IgD-negative memory B cell (primary cell): ENCODE measurements at regions not wholly inside any gene's neighbourhood (a gene's known extent, or its start where the extent isn't known, plus 50 kb on each side); places are given as distances from the start of the nearest gene placed in this dataset.
A peak's percentile ranks its signal among the peaks of the same experiment; 100 is the strongest.

ENCODE experiments used
- H3K27ac Mint-ChIP-seq, 3 donors: one replicate each; pipeline ENCODE4 v1.8.0; 2020 to 2022; ENCODE audit warnings: mild to moderate bottlenecking in 3 of 3, mixed read lengths in 3 of 3, moderate library complexity in 1 of 3
- H3K27me3 Mint-ChIP-seq: one replicate; pipeline ENCODE4 v1.8.0; 2021; ENCODE audit warnings: mixed read lengths
- H3K36me3 Mint-ChIP-seq: one replicate; pipeline ENCODE4 v1.8.0; 2020; ENCODE audit warnings: mild to moderate bottlenecking, mixed read lengths
- H3K4me1 Mint-ChIP-seq, 3 donors: one replicate each; pipeline ENCODE4 v1.8.0; 2020 to 2022; ENCODE audit warnings: mixed read lengths in 3 of 3, mild to moderate bottlenecking in 1 of 3
- H3K4me3 Mint-ChIP-seq, 4 donors: one replicate each; pipeline ENCODE4 v1.8.0; 2020 to 2022; ENCODE audit warnings: mild to moderate bottlenecking in 4 of 4, mixed read lengths in 4 of 4, moderate library complexity in 3 of 4
- H3K9me3 Mint-ChIP-seq, 3 donors: one replicate each; pipeline ENCODE4 v1.8.0; 2020 to 2021; ENCODE audit warnings: mixed read lengths in 3 of 3, mild to moderate bottlenecking in 1 of 3

GRCh38 chr1:5244631-5245285 lies 590.3 kb downstream of the AJAP1 start:
- no peaks in the 10 kb centered on the region for H3K36me3 Mint-ChIP-seq
- peaks cover 0 to 2% (median 0%) of the 10 kb centered on the region in 3 donors for H3K4me1 Mint-ChIP-seq
- peaks cover 1 to 11% (median 3%) of the 10 kb centered on the region in 3 donors for H3K9me3 Mint-ChIP-seq
- H3K27me3 Mint-ChIP-seq, result no peaks in the 10 kb centered on the region
- H3K27ac Mint-ChIP-seq, result no peak overlapping the region
- no peak overlapping the region for H3K4me3 Mint-ChIP-seq

- peaks cover 0 to 3% (median 0%) of the 10 kb centered on the region in 3 donors for H3K4me1 Mint-ChIP-seq
- H3K36me3 Mint-ChIP-seq, result no peaks in the 10 kb centered on the region
- peaks cover 5 to 10% (median 6%) of the 10 kb centered on the region in 3 donors for H3K9me3 Mint-ChIP-seq
- no peak overlapping the region for H3K4me3 Mint-ChIP-seq
- no peak overlapping the region for H3K27ac Mint-ChIP-seq
- no peaks in the 10 kb centered on the region for H3K27me3 Mint-ChIP-seq
Measured at GRCh38 chr1:5242850-5243249, 588.4 kb downstream of the AJAP1 start.

- Mint-ChIP-seq H3K36me3 (no peaks in the 10 kb centered on the region), H3K27me3 (no peaks in the 10 kb centered on the region), H3K4me3 (no peak overlapping the region)
Measured at GRCh38 chr1:5239911-5240310, 585.5 kb downstream of the AJAP1 start.

GRCh38 chr1:5238351-5239130 lies 584.1 kb downstream of the AJAP1 start:
- Mint-ChIP-seq H3K4me1 (peaks cover 0 to 2% (median 0%) of the 10 kb centered on the region in 3 donors), H3K27me3 (no peaks in the 10 kb centered on the region), H3K4me3 (no peak overlapping the region), H3K27ac (no peak overlapping the region), H3K36me3 (peaks cover 2% of the 10 kb centered on the region), H3K9me3 (peaks cover 3 to 10% (median 5%) of the 10 kb centered on the region in 3 donors)

More at GRCh38 chr1:5239911-5240310, 585.5 kb downstream of the AJAP1 start:
- Mint-ChIP-seq H3K9me3 (peaks cover 2 to 5% (median 3%) of the 10 kb centered on the region in 3 donors), H3K27ac (no peak overlapping the region), H3K4me1 (peaks cover 0 to 2% (median 0%) of the 10 kb centered on the region in 3 donors)

DNA sequence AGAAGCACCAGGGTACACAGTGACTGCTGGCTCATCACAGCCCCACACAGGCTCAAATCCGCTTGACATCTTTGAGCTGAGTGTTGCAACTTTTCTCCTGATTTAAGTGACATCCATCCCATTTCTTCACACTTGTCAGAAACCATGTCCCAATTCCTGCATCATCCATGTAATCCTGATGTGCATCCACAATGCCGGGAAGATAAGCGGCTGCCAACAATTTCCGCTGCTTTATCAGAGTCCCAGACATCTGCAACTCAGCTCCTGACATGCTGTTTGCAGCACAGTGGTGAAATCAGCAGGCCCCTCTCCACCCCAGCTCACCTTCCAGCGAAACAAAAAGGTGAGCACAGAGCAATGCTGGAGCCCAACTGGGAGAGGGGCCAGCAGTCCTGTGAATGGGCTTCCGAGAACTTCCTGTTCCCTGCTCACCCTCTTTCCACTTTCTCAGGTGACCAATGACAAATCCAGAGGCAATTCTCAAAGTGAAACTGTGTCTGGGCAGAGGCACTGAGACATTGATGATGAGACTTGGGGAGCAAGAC lies 581.0 kb downstream of the AJAP1 start:
- no peak overlapping the region for H3K4me3 Mint-ChIP-seq
- no peak overlapping the region for H3K27ac Mint-ChIP-seq
- peaks cover 8 to 16% (median 12%) of the 10 kb centered on the region in 3 donors for H3K9me3 Mint-ChIP-seq
- peaks cover 0 to 2% (median 0%) of the 10 kb centered on the region in 3 donors for H3K4me1 Mint-ChIP-seq
- H3K36me3 Mint-ChIP-seq, result peaks cover 2% of the 10 kb centered on the region
- H3K27me3 Mint-ChIP-seq, result no peaks in the 10 kb centered on the region

DNA sequence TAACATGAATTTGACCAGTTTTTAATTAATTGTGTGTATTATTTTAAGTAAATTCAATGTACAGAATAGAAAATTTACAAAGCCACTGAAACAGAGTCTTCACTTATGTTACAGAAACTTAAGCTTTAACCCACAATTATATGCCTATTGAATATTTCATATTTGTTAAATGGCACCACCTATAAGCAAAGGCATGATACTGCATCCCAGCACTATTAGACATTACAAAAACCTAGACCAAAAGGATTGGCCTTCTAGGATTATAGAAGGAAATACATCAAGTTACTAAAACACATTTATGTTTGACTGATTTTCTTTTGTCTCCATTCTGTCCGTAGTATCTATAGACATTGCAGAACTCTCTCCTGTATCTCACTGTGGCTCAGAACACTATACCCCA lies 578.1 kb downstream of the AJAP1 start:
- H3K27me3 Mint-ChIP-seq, result no peaks in the 10 kb centered on the region
- no peak overlapping the region for H3K27ac Mint-ChIP-seq
- peaks cover 2% of the 10 kb centered on the region for H3K36me3 Mint-ChIP-seq
- H3K9me3 Mint-ChIP-seq, result peaks cover 9 to 13% (median 9%) of the 10 kb centered on the region in 3 donors
- peaks cover 0 to 2% (median 0%) of the 10 kb centered on the region in 3 donors for H3K4me1 Mint-ChIP-seq
- H3K4me3 Mint-ChIP-seq, result no peak overlapping the region

GRCh38 chr1:5231541-5232315 lies 577.3 kb downstream of the AJAP1 start:
- Mint-ChIP-seq H3K36me3 (peaks cover 2% of the 10 kb centered on the region), H3K27me3 (no peaks in the 10 kb centered on the region), H3K9me3 (peaks cover 9 to 13% (median 9%) of the 10 kb centered on the region in 3 donors), H3K4me1 (peaks cover 0 to 2% (median 0%) of the 10 kb centered on the region in 3 donors), H3K4me3 (no peak overlapping the region), H3K27ac (no peak overlapping the region)

DNA sequence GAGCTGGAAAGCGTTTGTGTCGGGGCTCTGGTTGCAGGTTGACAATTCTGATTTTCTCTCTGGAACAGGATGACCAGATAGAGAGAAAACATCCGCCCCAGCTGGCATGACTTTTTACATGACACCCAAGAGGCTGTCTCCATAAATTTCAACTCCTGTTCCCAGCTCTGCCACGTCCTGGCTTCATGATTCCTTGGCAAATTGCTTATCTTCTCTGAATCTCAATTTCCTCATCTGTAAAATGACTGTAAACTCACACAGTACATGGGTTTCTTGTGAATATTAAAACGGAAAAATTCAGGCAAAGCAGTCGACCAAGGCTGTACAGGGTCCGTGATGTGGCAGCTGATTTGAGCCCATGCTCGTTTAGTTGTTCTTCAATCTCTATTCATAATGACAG lies 572.7 kb downstream of the AJAP1 start:
- Mint-ChIP-seq H3K36me3 (no peaks in the 10 kb centered on the region), H3K27me3 (peaks cover 3% of the 10 kb centered on the region), H3K4me1 (peaks cover 0 to 2% (median 0%) of the 10 kb centered on the region in 3 donors), H3K9me3 (peaks cover 0 to 6% (median 3%) of the 10 kb centered on the region in 3 donors), H3K27ac (no peak overlapping the region), H3K4me3 (no peak overlapping the region)

GRCh38 chr1:5225707-5226704 lies 571.6 kb downstream of the AJAP1 start:
- H3K4me1 Mint-ChIP-seq, result peaks cover 0 to 2% (median 0%) of the 10 kb centered on the region in 3 donors
- peaks cover 0 to 6% (median 3%) of the 10 kb centered on the region in 3 donors for H3K9me3 Mint-ChIP-seq
- H3K27ac Mint-ChIP-seq, result no peak overlapping the region
- peaks cover 3% of the 10 kb centered on the region for H3K27me3 Mint-ChIP-seq
- no peaks in the 10 kb centered on the region for H3K36me3 Mint-ChIP-seq
- no peak overlapping the region for H3K4me3 Mint-ChIP-seq

DNA sequence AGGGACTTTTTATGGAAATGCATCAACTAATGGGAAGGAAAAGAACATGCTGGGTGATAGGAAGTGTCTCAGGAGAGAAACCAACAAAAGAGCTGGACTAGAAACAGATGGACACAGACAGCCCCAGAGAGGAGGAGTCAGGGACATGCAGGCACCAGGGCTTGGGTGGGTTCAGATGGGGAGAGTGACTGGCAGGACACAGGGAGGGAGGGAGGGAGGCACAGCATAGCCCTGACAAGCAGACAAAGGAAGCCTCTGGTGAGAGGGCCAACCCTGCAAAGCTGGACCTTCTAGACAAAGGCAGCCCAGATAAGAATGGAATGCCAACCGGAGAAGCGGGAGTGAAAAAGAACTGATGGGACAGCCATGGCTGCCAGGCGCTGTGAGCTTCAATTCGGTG lies 568.8 kb downstream of the AJAP1 start:
- H3K27me3 Mint-ChIP-seq, result peaks cover 3% of the 10 kb centered on the region

DNA sequence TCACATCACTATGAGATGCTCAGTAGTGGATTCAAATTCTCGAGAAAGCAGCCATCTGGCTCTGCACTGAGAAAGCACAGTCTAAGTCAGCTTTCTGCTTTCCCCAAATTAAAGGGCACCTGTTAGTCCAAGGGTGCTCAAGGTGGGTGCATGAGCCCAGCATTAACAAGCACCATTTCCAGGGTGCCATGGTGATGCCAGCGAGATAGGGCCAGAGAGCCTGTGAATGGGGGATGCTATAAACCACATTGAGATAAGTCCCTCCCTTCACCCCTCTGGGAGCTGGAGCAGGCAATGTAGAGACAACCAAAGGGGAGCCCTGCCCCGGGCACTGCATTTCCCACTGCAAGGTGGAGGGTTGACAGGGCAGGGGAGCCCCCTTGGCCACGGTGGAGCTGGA lies 568.2 kb downstream of the AJAP1 start:
- peaks cover 1% of the 10 kb centered on the region for H3K36me3 Mint-ChIP-seq
- H3K27me3 Mint-ChIP-seq, result peaks cover 3% of the 10 kb centered on the region
- peak overlapping the region in 1 of 4 donors; percentile 63 for H3K4me3 Mint-ChIP-seq
- peak overlapping the region in 1 of 3 donors; percentile 57 for H3K27ac Mint-ChIP-seq
- peaks cover 0 to 6% (median 0%) of the 10 kb centered on the region in 3 donors for H3K9me3 Mint-ChIP-seq
- no peaks in the 10 kb centered on the region for H3K4me1 Mint-ChIP-seq

More for the DNA sequence above, 568.8 kb downstream of the AJAP1 start:
- Mint-ChIP-seq H3K4me3 (no peak overlapping the region), H3K36me3 (no peaks in the 10 kb centered on the region), H3K4me1 (no peaks in the 10 kb centered on the region), H3K27ac (peak overlapping the region in 1 of 3 donors; percentile 57), H3K9me3 (peaks cover 0 to 4% (median 3%) of the 10 kb centered on the region in 3 donors)

DNA sequence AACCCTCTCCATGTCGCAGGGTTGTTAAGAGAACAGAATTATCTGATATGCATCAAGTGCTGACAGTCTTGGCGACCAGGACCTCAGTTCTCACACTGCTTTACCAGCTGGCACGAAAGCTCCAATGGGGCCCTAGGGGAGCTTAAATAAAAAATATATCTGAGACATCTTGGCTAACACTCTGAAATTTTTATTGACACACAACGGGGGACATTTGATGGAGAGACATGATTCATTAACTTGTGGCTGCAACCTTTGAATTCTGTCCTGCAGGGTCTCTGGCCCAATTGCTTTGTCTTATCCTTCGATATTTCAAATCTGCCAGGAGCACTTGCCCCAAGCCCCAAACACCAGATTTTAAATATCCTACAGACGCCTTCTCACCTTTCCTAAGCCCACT lies 567.0 kb downstream of the AJAP1 start:
- peaks cover 3% of the 10 kb centered on the region for H3K36me3 Mint-ChIP-seq
- no peak overlapping the region for H3K4me3 Mint-ChIP-seq
- H3K27ac Mint-ChIP-seq, result no peak overlapping the region
- H3K9me3 Mint-ChIP-seq, result peaks cover 0 to 6% (median 0%) of the 10 kb centered on the region in 3 donors
- H3K27me3 Mint-ChIP-seq, result peaks cover 3% of the 10 kb centered on the region
- H3K4me1 Mint-ChIP-seq, result no peaks in the 10 kb centered on the region

DNA sequence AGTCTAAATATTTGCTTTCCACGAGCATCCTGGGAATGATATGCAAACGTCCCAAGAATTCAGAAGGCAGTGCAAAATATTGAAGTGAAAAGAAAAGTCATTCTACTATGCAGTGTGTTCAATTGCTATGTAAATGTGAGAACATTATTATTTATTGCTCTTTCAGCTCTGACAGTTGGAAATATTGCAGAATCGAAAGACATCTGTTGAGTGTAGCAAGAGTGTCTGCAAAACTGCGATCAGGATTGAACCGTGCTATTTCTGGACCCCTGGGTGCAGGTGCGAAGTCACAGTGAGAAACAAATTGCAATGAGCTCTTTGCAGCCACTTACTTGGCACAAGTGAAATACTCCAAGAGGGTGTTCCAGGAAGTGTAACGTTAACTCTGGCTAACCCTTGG lies 566.4 kb downstream of the AJAP1 start:
- Mint-ChIP-seq H3K4me3 (no peak overlapping the region), H3K36me3 (peaks cover 3% of the 10 kb centered on the region), H3K27ac (no peak overlapping the region), H3K27me3 (peaks cover 1% of the 10 kb centered on the region), H3K9me3 (peaks cover 0 to 6% (median 0%) of the 10 kb centered on the region in 3 donors), H3K4me1 (no peaks in the 10 kb centered on the region)

DNA sequence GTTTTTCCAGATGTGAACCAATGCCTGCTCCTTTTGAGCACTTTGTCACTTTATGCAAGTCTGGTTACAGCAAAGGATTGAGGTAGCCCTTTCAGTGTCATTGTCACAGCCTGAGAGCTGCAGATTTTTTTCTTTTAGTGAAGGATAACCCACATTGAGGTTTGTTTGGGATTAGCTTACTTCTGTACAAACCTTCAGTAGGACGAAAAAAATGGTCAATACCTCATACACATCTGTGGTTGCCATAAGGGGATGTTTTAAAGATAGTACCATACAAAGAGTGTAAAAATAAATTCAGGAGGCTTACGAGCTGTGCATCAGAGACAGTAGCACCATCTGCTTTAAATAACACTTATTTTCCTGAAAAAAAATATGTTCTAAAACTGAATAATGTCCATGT lies 566.0 kb downstream of the AJAP1 start:
- Mint-ChIP-seq H3K4me3 (no peak overlapping the region), H3K36me3 (peaks cover 3% of the 10 kb centered on the region), H3K27me3 (no peaks in the 10 kb centered on the region), H3K27ac (no peak overlapping the region), H3K9me3 (peaks cover 0 to 6% (median 0%) of the 10 kb centered on the region in 3 donors), H3K4me1 (no peaks in the 10 kb centered on the region)
